IMR-90 (cell line): ENCODE measurements at regions not wholly inside any gene's neighbourhood (a gene's known extent, or its start where the extent isn't known, plus 50 kb on each side); places are given as distances from the start of the nearest gene placed in this dataset.

Experiments used
- ATAC-seq: fragments of 200-7000 bp; cut with Tn5 transposase; 2 replicates; pipeline ENCODE4 v1.9.1; 2020; ENCODE audit warnings: low read depth, mild to moderate bottlenecking, moderate library complexity
- BruUV-seq: library from RNA; stranded (reverse); fragments of 400-500 nt; replicated peaks from 2 replicates; lab custom pipeline; 2021; lab: Mats Ljungman, UMichigan
- CTCF ChIA-PET: fragments of 300-600 bp; formaldehyde crosslinking; extraction: SDS; loops from one replicate; lab custom pipeline; 2021; ENCODE audit warnings: antibody characterized with exemption; lab: Yijun Ruan, JAX
- POLR2A ChIA-PET: fragments of 300-600 bp; sonication (Branson Sonifier 250); formaldehyde crosslinking; loops from one replicate; lab custom pipeline; 2022; ENCODE audit warnings: antibody characterized with exemption; ENCODE audit not compliant: unreplicated experiment; lab: Charles Lee
- DNase-seq: peaks from one replicate; pipeline ENCODE4 v3.0.0; 2013
- H2AFZ ChIP-seq: replicated peaks from 2 replicates; pipeline ENCODE3; 2013; ENCODE audit warnings: low read length, mild to moderate bottlenecking; ENCODE audit not compliant: poor library complexity
- H2AK5ac ChIP-seq: 2 replicates; pipeline ENCODE4 v1.6.1; 2013; ENCODE audit warnings: low read depth, low read length, inconsistent platforms
- H2AK9ac ChIP-seq: replicated peaks from 2 replicates; pipeline ENCODE3; 2013; ENCODE audit warnings: mild to moderate bottlenecking, low read depth, low read length, moderate library complexity; ENCODE audit not compliant: poor library complexity
- H2BK120ac ChIP-seq: 2 replicates; pipeline ENCODE4 v1.6.1; 2013; ENCODE audit warnings: low read depth, low read length, inconsistent platforms
- H2BK15ac ChIP-seq: 3 replicates; pipeline ENCODE4 v1.6.1; 2013; ENCODE audit warnings: low read depth, low read length, inconsistent platforms
- H2BK20ac ChIP-seq: 2 replicates; pipeline ENCODE4 v1.6.1; 2013; ENCODE audit warnings: low read depth, mild to moderate bottlenecking, inconsistent platforms, low read length, moderate library complexity
- H2BK5ac ChIP-seq: 2 replicates; pipeline ENCODE4 v1.6.1; 2013; ENCODE audit warnings: mild to moderate bottlenecking, low read depth, low read length, inconsistent platforms; ENCODE audit not compliant: poor library complexity, severe bottlenecking
- H3K14ac ChIP-seq: replicated peaks from 2 replicates; pipeline ENCODE4 v1.6.1; 2013; ENCODE audit warnings: low read depth, low read length, inconsistent platforms
- H3K18ac ChIP-seq: 2 replicates; pipeline ENCODE4 v1.6.1; 2013; ENCODE audit warnings: low read depth, low read length, control low read depth
- H3K23ac ChIP-seq: 2 replicates; pipeline ENCODE4 v1.6.1; 2013; ENCODE audit warnings: low read depth, low read length, inconsistent platforms
- H3K27ac ChIP-seq: 2 replicates; pipeline ENCODE4 v1.5.1; 2013; ENCODE audit warnings: mild to moderate bottlenecking, control low read depth, low read length; ENCODE audit not compliant: insufficient read depth
- H3K27me3 ChIP-seq: 2 replicates; pipeline ENCODE4 v1.6.1; 2013; ENCODE audit warnings: low read length; ENCODE audit not compliant: control insufficient read depth, insufficient read depth
- H3K36me3 ChIP-seq: 2 replicates; pipeline ENCODE4 v1.6.1; 2013; ENCODE audit warnings: low read length, mixed read lengths; ENCODE audit not compliant: control insufficient read depth, insufficient read depth
- H3K4ac ChIP-seq: 2 replicates; pipeline ENCODE4 v1.6.1; 2013; ENCODE audit warnings: low read depth, low read length, inconsistent platforms
- H3K4me1 ChIP-seq: 2 replicates; pipeline ENCODE4 v1.6.1; 2013; ENCODE audit warnings: low read length, mixed read lengths; ENCODE audit not compliant: control insufficient read depth, insufficient read depth
- H3K4me2 ChIP-seq: 2 replicates; pipeline ENCODE4 v1.6.1; 2013; ENCODE audit warnings: low read depth, mild to moderate bottlenecking, control low read depth, low read length, moderate library complexity
- H3K4me3 ChIP-seq: 2 replicates; pipeline ENCODE4 v1.5.1; 2013; ENCODE audit warnings: low read depth, mild to moderate bottlenecking, control low read depth, low read length, moderate library complexity; ENCODE audit not compliant: insufficient read depth
- H3K56ac ChIP-seq: 2 replicates; pipeline ENCODE4 v1.6.1; 2013; ENCODE audit warnings: low read length, inconsistent platforms; ENCODE audit not compliant: insufficient read depth; ENCODE audit errors: extremely low read depth
- H3K79me1 ChIP-seq, 2 experiments: 2 replicates each; pipeline ENCODE4 v1.6.1; 2013; ENCODE audit warnings: low read length in 2 of 2, inconsistent platforms in 1 of 2, low read depth in 1 of 2
- H3K9ac ChIP-seq: 2 replicates; pipeline ENCODE4 v1.6.1; 2013; ENCODE audit warnings: low read depth, low read length, control low read depth
- H3K9me1 ChIP-seq: 2 replicates; pipeline ENCODE4 v1.6.1; 2013; ENCODE audit warnings: low read length, inconsistent platforms; ENCODE audit not compliant: insufficient read depth
- H3K9me3 ChIP-seq: 2 replicates; pipeline ENCODE4 v1.6.1; 2013; ENCODE audit warnings: low read length; ENCODE audit not compliant: control insufficient read depth, insufficient read depth
- H4K20me1 ChIP-seq: 2 replicates; pipeline ENCODE4 v1.6.1; 2013; ENCODE audit warnings: low read length, inconsistent platforms; ENCODE audit not compliant: insufficient read depth
- H4K5ac ChIP-seq: 2 replicates; pipeline ENCODE4 v1.6.1; 2013; ENCODE audit warnings: mild to moderate bottlenecking, low read depth, low read length, control low read depth
- H4K8ac ChIP-seq, 2 experiments: 2 replicates each; pipeline ENCODE4 v1.6.1; 2013; ENCODE audit warnings: low read depth in 2 of 2, low read length in 2 of 2, control low read depth in 1 of 2, inconsistent platforms in 1 of 2
- H4K91ac ChIP-seq: 2 replicates; pipeline ENCODE4 v1.6.1; 2013; ENCODE audit warnings: low read depth, low read length, inconsistent platforms; ENCODE audit not compliant: insufficient read depth
- CEBPB ChIP-seq: IDR thresholded peaks from 2 replicates; pipeline ENCODE4 v1.6.1; 2012; ENCODE audit warnings: low read depth, low read length, improper control_type of control experiment
- ELK1 ChIP-seq: fragments of 150-350 bp; IDR thresholded peaks from 2 replicates; pipeline ENCODE4 v1.6.1; 2016; ENCODE audit warnings: low read depth, mild to moderate bottlenecking, low read length, moderate library complexity, borderline replicate concordance
- RCOR1 ChIP-seq: IDR thresholded peaks from 2 replicates; pipeline ENCODE4 v1.6.1; 2012; ENCODE audit warnings: mild to moderate bottlenecking, low read length, improper control_type of control experiment; ENCODE audit not compliant: insufficient replicate concordance
- SMC3 ChIP-seq: fragments of 150-350 bp; IDR thresholded peaks from 2 replicates; pipeline ENCODE4 v1.6.1; 2016; ENCODE audit warnings: low read depth, mild to moderate bottlenecking, antibody characterized with exemption, low read length, moderate library complexity
- WGBS, 2 experiments: methylation state at CpG; one replicate each; pipeline versions ENCODE4 v1.1.5 to v1.1.7; 2013; ENCODE audit warnings: missing lambda C conversion rate in 2 of 2; ENCODE audit not compliant: insufficient read length in 1 of 2; ENCODE audit errors: extremely low coverage in 2 of 2; 5-methylcytosine and 5-hydroxymethylcytosine counted together
- dilution Hi-C: fragments of 300-500 bp; cut with HindIII; formaldehyde crosslinking; loops from one replicate; pipeline ENCODE4 v1.14.3; 2018; ENCODE audit warnings: low sequenced_read_pairs; ENCODE audit not compliant: unreplicated experiment
- in situ Hi-C: fragments of 300-500 bp; cut with MboI; formaldehyde crosslinking; loops from 3 replicates; pipeline ENCODE4 v1.14.3; 2019; ENCODE audit warnings: low sequenced_read_pairs, inconsistent platforms, mixed read lengths
- intact Hi-C: fragments of 100-400 bp; cut with micrococcal nuclease; formaldehyde crosslinking; loops from 2 replicates; pipeline ENCODE4 v1.10.0; 2022

GRCh38 chr6:144785056-144785455 is 499.9 kb downstream of the UTRN start:
- DNase-seq: no peak
- H3K23ac ChIP-seq: no peak overlapping the region
- no peak overlapping the region for H3K4me2 ChIP-seq
- no peak overlapping the region for H3K14ac ChIP-seq
- H2AFZ ChIP-seq: no peak overlapping the region
- no peaks in the 10 kb centered on the region for H3K9me3 ChIP-seq
- peaks cover 2% of the 10 kb centered on the region; the same call in 1 of the 2 replicates for H3K4me1 ChIP-seq
- no peak overlapping the region for H4K5ac ChIP-seq
- CTCF ChIA-PET: no interaction called here
- H2BK120ac ChIP-seq: no peak overlapping the region
- intact Hi-C loops (no loop called here), dilution Hi-C loops (no loop called here), in situ Hi-C loops (no loop called here)
- H3K56ac ChIP-seq: no peak overlapping the region
- WGBS, 2 experiments: no CpG with 5 or more reads among the region's 3 CpGs
- no TSS peak for BruUV-seq
- no peak overlapping the region for H3K4ac ChIP-seq
- no peak overlapping the region for H4K8ac ChIP-seq
- TF ChIP-seq CEBPB (no peak), SMC3 (no peak), RCOR1 (no peak), ELK1 (no peak)
- no peaks in the 10 kb centered on the region for H3K27me3 ChIP-seq
- no peak for ATAC-seq
- H3K79me1 ChIP-seq: no peaks in the 10 kb centered on the region; a peak in 1 of 4 replicates
- no peak overlapping the region for H3K4me3 ChIP-seq
- no peak overlapping the region for H3K9ac ChIP-seq
- H3K36me3 ChIP-seq: no peaks in the 10 kb centered on the region
- H2BK5ac ChIP-seq: no peak overlapping the region
- H3K18ac ChIP-seq: no peak overlapping the region
- H2BK15ac ChIP-seq: no peak overlapping the region
- POLR2A ChIA-PET: no interaction called here
- peaks cover 7% of the 10 kb centered on the region for H3K9me1 ChIP-seq
- no peak overlapping the region for H2AK9ac ChIP-seq
- H4K20me1 ChIP-seq: no peaks in the 10 kb centered on the region
- no peak overlapping the region for H4K91ac ChIP-seq
- H2BK20ac ChIP-seq: no peak overlapping the region
- H2AK5ac ChIP-seq: no peak overlapping the region
- H3K27ac ChIP-seq: no peak overlapping the region
